Endothelial cell of umbilical vein (primary cell): ENCODE measurements at regions not wholly inside any gene's neighbourhood (a gene's known extent, or its start where the extent isn't known, plus 50 kb on each side); places are given as distances from the start of the nearest gene placed in this dataset.

Source experiments
- BruUV-seq: library from RNA; stranded (reverse); fragments of 400-500 nt; replicated peaks from 2 replicates; lab custom pipeline; 2021; lab: Mats Ljungman, UMichigan
- CTCF ChIA-PET: fragments of 300-600, 350-600 bp; sonication (Branson Sonifier 250); formaldehyde crosslinking; loops from one replicate; lab custom pipeline; 2021; ENCODE audit warnings: antibody characterized with exemption, inconsistent platforms; lab: Charles Lee
- POLR2A ChIA-PET: fragments of 300-600, 350-600 bp; sonication (Branson Sonifier 250); formaldehyde crosslinking; loops from one replicate; lab custom pipeline; 2021; ENCODE audit warnings: antibody characterized with exemption, inconsistent platforms; lab: Charles Lee
- DNase-seq: peaks from one replicate; pipeline ENCODE4 v3.0.0-alpha.2; 2011; ENCODE audit warnings: low read depth, low spot score
- FAIRE-seq: peaks from 2 replicates; lab custom pipeline; 2011; peaks lifted over from hg19 to GRCh38; lab: Jason Lieb, UNC
- H2AFZ ChIP-seq: 2 replicates; pipeline ENCODE4 v1.6.0; 2012; ENCODE audit warnings: low read depth, low read length, control low read depth, inconsistent platforms
- H3K27ac ChIP-seq: 2 replicates; pipeline ENCODE4 v1.5.1; 2011; ENCODE audit warnings: low read depth, mild to moderate bottlenecking, control low read depth, low read length, moderate library complexity; ENCODE audit not compliant: insufficient read depth
- H3K27me3 ChIP-seq, 2 experiments: 2 replicates each; pipeline versions ENCODE4 v1.6.0 to v1.6.1; 2011; ENCODE audit warnings: low read length in 2 of 2, mixed read lengths in 1 of 2; ENCODE audit not compliant: control insufficient read depth in 2 of 2, insufficient read depth in 2 of 2
- H3K36me3 ChIP-seq, 2 experiments: 2 replicates in 1 of 2; 3 replicates in 1 of 2; pipeline ENCODE4 v1.5.1; 2011; ENCODE audit warnings: low read length in 2 of 2, mild to moderate bottlenecking in 1 of 2, moderate library complexity in 1 of 2; ENCODE audit not compliant: control insufficient read depth in 2 of 2, insufficient read depth in 2 of 2; ENCODE audit errors: extremely low read depth in 1 of 2
- H3K4me1 ChIP-seq: 3 replicates; pipeline ENCODE4 v1.5.1; 2011; ENCODE audit warnings: mild to moderate bottlenecking, low read length; ENCODE audit not compliant: control insufficient read depth, insufficient read depth; ENCODE audit errors: extremely low read depth
- H3K4me2 ChIP-seq: 2 replicates; pipeline ENCODE4 v1.6.1; 2011; ENCODE audit warnings: low read length, control low read depth, mixed read lengths; ENCODE audit not compliant: insufficient read depth
- H3K4me3 ChIP-seq, 3 experiments: fragments of 200-600 bp in 1 of 3; sonication (generic), shearing (Covaris generic) in 1 of 3; replicated peaks in 1 of 3; 2 replicates each; pipeline ENCODE4 v1.5.1; 2011 to 2016; ENCODE audit warnings: control low read depth in 3 of 3, low read length in 3 of 3, mild to moderate bottlenecking in 2 of 3, inconsistent platforms in 1 of 3, low read depth in 1 of 3, moderate library complexity in 1 of 3; ENCODE audit not compliant: insufficient read depth in 1 of 3
- H3K79me2 ChIP-seq: 2 replicates; pipeline ENCODE4 v1.6.0; 2012; ENCODE audit warnings: low read length, inconsistent platforms; ENCODE audit not compliant: control insufficient read depth, insufficient read depth
- H3K9ac ChIP-seq: replicated peaks from 2 replicates; pipeline ENCODE3; 2011; ENCODE audit warnings: low read length, control low read depth; ENCODE audit not compliant: insufficient read depth; ENCODE audit errors: extremely low read depth
- H3K9me1 ChIP-seq: replicated peaks from 3 replicates; pipeline ENCODE4 v1.6.0; 2011; ENCODE audit warnings: mild to moderate bottlenecking, low read length; ENCODE audit not compliant: control insufficient read depth, insufficient read depth; ENCODE audit errors: extremely low read depth
- H3K9me3 ChIP-seq: replicated peaks from 2 replicates; pipeline ENCODE4 v1.5.1; 2012; ENCODE audit warnings: low read length, inconsistent platforms; ENCODE audit not compliant: control insufficient read depth, insufficient read depth
- H4K20me1 ChIP-seq: replicated peaks from 2 replicates; pipeline ENCODE3; 2011; ENCODE audit warnings: mild to moderate bottlenecking, low read length; ENCODE audit not compliant: control insufficient read depth, insufficient read depth; ENCODE audit errors: extremely low read depth
- EZH2 ChIP-seq: IDR thresholded peaks from 2 replicates; pipeline ENCODE4 v1.6.1; 2012; ENCODE audit warnings: borderline replicate concordance, low read depth, mild to moderate bottlenecking, moderate library complexity, low read length, inconsistent platforms; ENCODE audit not compliant: severe bottlenecking
- FOS ChIP-seq: IDR thresholded peaks from 2 replicates; pipeline ENCODE4 v1.6.1; 2011; ENCODE audit warnings: mild to moderate bottlenecking, low read length, moderate library complexity, borderline replicate concordance; ENCODE audit not compliant: insufficient read depth
- GATA2 ChIP-seq: IDR thresholded peaks from 2 replicates; pipeline ENCODE4 v1.7.0; 2011; ENCODE audit warnings: low read depth, mild to moderate bottlenecking, moderate library complexity, mixed read lengths, low read length; ENCODE audit not compliant: insufficient read length, insufficient read depth
- JUN ChIP-seq: IDR thresholded peaks from 2 replicates; pipeline ENCODE4 v1.6.1; 2011; ENCODE audit warnings: borderline replicate concordance, low read depth; ENCODE audit not compliant: insufficient read length, insufficient read depth
- MAX ChIP-seq: IDR thresholded peaks from 2 replicates; pipeline ENCODE4 v1.6.1; 2011; ENCODE audit not compliant: insufficient read depth, insufficient read length
- MYC ChIP-seq: IDR thresholded peaks from one replicate; pipeline ENCODE4 v1.6.1; 2011; ENCODE audit warnings: mild to moderate bottlenecking, low read depth, low read length
- POLR2A ChIP-seq: IDR thresholded peaks from 2 replicates; pipeline ENCODE4 v1.6.1; 2012; ENCODE audit warnings: low read depth, mild to moderate bottlenecking, control low read depth, low read length
- POLR2AphosphoS5 ChIP-seq: IDR thresholded peaks from 2 replicates; pipeline ENCODE4 v1.6.1; 2012; ENCODE audit warnings: low read depth, mild to moderate bottlenecking, control low read depth, low read length, moderate library complexity; ENCODE audit not compliant: insufficient read depth
- dilution Hi-C: fragments of 300-500 bp; cut with MboI; formaldehyde crosslinking; loops from one replicate; pipeline ENCODE4 v1.15.0; 2019; ENCODE audit warnings: low sequenced_read_pairs; ENCODE audit not compliant: extremely low pct_ligation_motif_present
- intact Hi-C: fragments of 100-400 bp; cut with micrococcal nuclease; formaldehyde crosslinking; loops from one replicate; pipeline ENCODE4 v1.10.0; 2022
- TF ChIP-seq, protein P1 (sequence below), 2 donors: IDR thresholded peaks; 1 replicate in 1 of 2; 2 replicates in 1 of 2; pipeline ENCODE4 v1.5.1; 2011; ENCODE audit warnings: low read length in 2 of 2, mild to moderate bottlenecking in 2 of 2, moderate library complexity in 2 of 2, control low read depth in 1 of 2, inconsistent platforms in 1 of 2, low read depth in 1 of 2; ENCODE audit not compliant: insufficient read depth in 1 of 2; ENCODE audit errors: extremely low read depth in 1 of 2

GRCh38 chr2:52395912-52396311, 1364.0 kb upstream of the NRXN1 start:
- no peak for FAIRE-seq
- Histone ChIP-seq H3K9me3 (no peaks in the 10 kb centered on the region), H3K27me3 (no peaks in the 10 kb centered on the region), H3K27ac (no peak overlapping the region), H3K79me2 (no peaks in the 10 kb centered on the region), H3K4me2 (no peak overlapping the region), H3K9me1 (no peaks in the 10 kb centered on the region), H3K36me3 (no peaks in the 10 kb centered on the region), H4K20me1 (no peaks in the 10 kb centered on the region), H2AFZ (no peak overlapping the region), H3K9ac (no peak overlapping the region), H3K4me1 (no peaks in the 10 kb centered on the region), H3K4me3 (no peak overlapping the region)
- TF ChIP-seq POLR2AphosphoS5 (no peak), FOS (no peak), GATA2 (no peak), JUN (no peak), EZH2 (no peak), MYC (no peak), MAX (no peak), POLR2A (no peak)
- TF ChIP-seq, protein P1, sequence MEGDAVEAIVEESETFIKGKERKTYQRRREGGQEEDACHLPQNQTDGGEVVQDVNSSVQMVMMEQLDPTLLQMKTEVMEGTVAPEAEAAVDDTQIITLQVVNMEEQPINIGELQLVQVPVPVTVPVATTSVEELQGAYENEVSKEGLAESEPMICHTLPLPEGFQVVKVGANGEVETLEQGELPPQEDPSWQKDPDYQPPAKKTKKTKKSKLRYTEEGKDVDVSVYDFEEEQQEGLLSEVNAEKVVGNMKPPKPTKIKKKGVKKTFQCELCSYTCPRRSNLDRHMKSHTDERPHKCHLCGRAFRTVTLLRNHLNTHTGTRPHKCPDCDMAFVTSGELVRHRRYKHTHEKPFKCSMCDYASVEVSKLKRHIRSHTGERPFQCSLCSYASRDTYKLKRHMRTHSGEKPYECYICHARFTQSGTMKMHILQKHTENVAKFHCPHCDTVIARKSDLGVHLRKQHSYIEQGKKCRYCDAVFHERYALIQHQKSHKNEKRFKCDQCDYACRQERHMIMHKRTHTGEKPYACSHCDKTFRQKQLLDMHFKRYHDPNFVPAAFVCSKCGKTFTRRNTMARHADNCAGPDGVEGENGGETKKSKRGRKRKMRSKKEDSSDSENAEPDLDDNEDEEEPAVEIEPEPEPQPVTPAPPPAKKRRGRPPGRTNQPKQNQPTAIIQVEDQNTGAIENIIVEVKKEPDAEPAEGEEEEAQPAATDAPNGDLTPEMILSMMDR (IDR thresholded peaks at IDR 0.05; ENCODE audit: extremely low read depth in 1 of 2, insufficient read depth in 1 of 2, low read depth in 1 of 2, low read length in 2 of 2) = no peak
- CTCF ChIA-PET = no interaction called here
- DNase-seq = no peak
- POLR2A ChIA-PET = no interaction called here
- BruUV-seq = no TSS peak
- dilution Hi-C loops = no loop called here
- intact Hi-C loops = no loop called here
